ENCODE measurements at regions not wholly inside any gene's neighbourhood (a gene's known extent, or its start where the extent isn't known, plus 50 kb on each side); places are given as distances from the start of the nearest gene placed in this dataset.

DNA sequence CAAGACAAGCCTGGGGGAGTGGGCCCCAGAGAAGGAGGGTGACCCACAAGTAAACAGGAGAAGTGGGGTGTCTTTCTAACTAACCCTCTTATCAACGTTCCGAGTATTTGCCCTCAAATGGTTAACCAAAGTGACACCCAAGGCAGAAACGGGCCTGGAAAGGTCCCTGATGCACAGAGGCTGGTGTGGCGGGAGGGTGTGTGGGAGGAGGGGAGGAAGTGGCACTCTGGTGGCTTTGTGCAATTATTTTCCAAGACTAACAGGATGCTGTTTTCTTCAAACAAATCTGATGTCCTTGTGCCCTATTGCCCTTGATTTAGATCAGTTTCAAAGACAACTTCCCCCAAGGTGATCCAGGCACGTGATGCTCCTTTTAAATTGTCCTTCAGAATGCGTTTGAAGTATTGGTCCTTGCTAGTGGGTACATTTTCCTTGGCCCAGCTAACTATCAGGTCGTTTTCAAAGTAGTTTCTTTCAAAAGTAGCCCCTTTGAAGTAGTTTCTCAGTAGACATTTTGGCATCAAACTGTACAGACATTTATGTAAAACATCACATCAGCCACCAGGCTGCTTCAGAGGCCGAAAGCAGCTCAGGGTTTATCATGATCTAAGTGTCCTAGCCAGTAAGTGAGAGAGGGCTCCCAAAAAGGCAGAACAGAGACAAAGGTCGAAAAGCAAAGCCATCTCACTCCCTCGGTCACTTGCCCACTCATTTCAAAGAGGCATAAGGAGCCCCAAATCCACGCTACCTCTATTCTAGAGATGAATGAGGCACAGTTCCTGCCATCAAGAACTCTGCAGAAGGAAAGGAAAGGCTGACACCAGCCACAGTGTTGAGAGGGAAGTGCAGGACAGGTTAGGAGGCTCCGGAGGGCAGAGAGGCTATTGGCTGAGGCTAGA, 371.1 kb upstream of the ID2 start:
- TF ChIP-seq, protein P1, sequence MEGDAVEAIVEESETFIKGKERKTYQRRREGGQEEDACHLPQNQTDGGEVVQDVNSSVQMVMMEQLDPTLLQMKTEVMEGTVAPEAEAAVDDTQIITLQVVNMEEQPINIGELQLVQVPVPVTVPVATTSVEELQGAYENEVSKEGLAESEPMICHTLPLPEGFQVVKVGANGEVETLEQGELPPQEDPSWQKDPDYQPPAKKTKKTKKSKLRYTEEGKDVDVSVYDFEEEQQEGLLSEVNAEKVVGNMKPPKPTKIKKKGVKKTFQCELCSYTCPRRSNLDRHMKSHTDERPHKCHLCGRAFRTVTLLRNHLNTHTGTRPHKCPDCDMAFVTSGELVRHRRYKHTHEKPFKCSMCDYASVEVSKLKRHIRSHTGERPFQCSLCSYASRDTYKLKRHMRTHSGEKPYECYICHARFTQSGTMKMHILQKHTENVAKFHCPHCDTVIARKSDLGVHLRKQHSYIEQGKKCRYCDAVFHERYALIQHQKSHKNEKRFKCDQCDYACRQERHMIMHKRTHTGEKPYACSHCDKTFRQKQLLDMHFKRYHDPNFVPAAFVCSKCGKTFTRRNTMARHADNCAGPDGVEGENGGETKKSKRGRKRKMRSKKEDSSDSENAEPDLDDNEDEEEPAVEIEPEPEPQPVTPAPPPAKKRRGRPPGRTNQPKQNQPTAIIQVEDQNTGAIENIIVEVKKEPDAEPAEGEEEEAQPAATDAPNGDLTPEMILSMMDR (IDR thresholded peaks at IDR 0.05) = no peak
- no peak for TF ChIP-seq POLR2A (IDR thresholded peaks at IDR 0.05)

Measured in heart left ventricle (tissue), 13 donors.